Sigmoid colon (tissue), 4 donors: ENCODE measurements at regions not wholly inside any gene's neighbourhood (a gene's known extent, or its start where the extent isn't known, plus 50 kb on each side); places are given as distances from the start of the nearest gene placed in this dataset.

Source experiments
- CTCF ChIP-seq, 4 experiments: fragments of 450-650 bp in 3 of 4; fragments of 200-600 bp in 1 of 4; IDR thresholded peaks; one replicate each; pipeline ENCODE4 v1.5.1; 2016 to 2019; ENCODE audit warnings: antibody characterized with exemption in 4 of 4, mild to moderate bottlenecking in 3 of 4, moderate library complexity in 2 of 4
- EP300 ChIP-seq, 4 donors: sonication (generic); formaldehyde crosslinking; IDR thresholded peaks; one replicate each; pipeline ENCODE4 v1.6.1; 2017; ENCODE audit warnings: antibody characterized with exemption in 4 of 4
- POLR2A ChIP-seq, 2 donors: fragments of 450-650 bp; IDR thresholded peaks; one replicate each; pipeline ENCODE4 v1.6.1; 2016; ENCODE audit warnings: antibody characterized with exemption in 2 of 2, mild to moderate bottlenecking in 2 of 2, moderate library complexity in 2 of 2

GRCh38 chr10:52464368-52465124 is 150.5 kb downstream of the DKK1 start:
- TF ChIP-seq CTCF (IDR thresholded peaks at IDR 0.05): no peak
- no peak for TF ChIP-seq EP300 (IDR thresholded peaks at IDR 0.05)
- no peak for TF ChIP-seq POLR2A (IDR thresholded peaks at IDR 0.05)
